ENCODE measurements at regions not wholly inside any gene's neighbourhood (a gene's known extent, or its start where the extent isn't known, plus 50 kb on each side); places are given as distances from the start of the nearest gene placed in this dataset.

DNA sequence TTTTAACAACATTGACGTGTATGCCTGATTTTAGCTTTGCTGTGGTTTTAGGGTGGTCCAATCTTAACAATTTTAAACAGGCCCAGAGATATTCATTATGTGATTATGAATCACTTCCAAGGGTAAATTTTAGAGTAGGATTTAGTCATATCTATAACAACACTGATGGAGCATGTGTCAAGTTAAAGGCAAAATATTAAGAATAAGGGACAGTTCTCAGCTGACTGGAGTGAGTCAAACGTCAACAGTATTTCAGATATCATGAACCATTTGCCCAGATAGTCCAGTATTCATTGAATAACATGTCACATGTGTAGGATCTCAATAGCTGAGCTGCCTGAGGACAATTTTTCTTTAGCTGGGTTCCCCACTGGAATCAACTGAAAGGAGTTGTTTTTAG is 61.3 kb upstream of the VCX2 start:
- no peak for DNase-seq (ENCODE audit: low spot score)

DNA sequence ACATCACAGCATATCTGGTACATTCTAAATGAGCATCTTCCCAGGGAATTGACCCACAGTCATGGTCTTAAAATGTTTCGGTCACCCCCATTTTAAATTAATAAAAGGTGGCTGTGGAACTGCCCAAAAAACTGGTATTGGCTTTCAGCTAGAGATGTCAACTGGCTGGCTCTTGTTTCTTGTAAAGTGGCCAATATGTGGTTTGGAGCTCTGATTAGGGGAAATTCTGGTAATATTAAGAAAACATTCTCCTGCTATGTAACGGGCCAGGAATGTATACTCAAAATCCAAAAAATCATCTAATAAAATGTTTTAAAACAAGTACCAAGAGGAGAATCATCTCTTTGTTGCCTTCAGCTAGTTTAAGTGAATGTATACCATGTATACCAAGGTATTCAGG is 62.0 kb upstream of the VCX2 start:
- no peak for DNase-seq (ENCODE audit: low spot score)

DNA sequence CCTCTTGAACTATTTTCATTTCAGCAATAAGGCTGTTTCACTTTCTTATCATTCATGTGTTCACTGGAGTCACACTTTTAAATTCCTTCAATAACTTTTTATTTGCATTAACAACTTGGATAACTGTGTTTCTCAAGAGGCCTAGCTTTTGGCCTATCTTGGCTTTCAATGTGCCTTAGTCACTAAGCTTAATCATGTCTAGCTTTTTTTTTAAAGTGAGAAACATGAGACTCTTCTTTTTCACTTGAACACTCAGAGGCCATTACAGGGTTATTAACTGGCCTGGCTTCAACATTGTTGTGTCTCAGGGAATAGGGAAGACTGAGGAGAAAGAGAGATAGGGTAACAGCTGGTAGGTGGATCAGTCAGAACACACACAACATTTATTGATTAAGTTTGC is 64.0 kb upstream of the VCX2 start:
- DNase-seq (ENCODE audit: low spot score) = no peak

DNA sequence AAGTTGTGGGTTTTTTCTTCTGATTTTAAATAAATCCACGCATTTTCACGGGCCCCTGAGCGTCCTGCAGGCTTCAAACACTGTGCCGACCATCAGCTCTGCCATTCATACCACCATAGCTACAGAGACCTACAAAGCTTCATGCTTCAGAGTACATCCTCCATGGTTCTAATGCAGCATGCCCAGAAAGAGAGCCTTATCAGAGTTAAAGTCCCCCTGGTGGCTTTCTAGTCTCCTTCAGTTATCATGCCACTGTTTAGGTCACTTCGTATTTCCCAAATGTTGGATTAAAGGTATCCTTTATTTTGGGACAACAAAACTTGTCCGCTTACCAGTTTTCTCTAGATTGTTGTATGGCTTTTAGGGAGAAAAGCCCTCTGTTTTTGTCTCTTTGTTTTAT is 66.7 kb upstream of the VCX2 start:
- no peak for DNase-seq (ENCODE audit: low spot score)

DNA sequence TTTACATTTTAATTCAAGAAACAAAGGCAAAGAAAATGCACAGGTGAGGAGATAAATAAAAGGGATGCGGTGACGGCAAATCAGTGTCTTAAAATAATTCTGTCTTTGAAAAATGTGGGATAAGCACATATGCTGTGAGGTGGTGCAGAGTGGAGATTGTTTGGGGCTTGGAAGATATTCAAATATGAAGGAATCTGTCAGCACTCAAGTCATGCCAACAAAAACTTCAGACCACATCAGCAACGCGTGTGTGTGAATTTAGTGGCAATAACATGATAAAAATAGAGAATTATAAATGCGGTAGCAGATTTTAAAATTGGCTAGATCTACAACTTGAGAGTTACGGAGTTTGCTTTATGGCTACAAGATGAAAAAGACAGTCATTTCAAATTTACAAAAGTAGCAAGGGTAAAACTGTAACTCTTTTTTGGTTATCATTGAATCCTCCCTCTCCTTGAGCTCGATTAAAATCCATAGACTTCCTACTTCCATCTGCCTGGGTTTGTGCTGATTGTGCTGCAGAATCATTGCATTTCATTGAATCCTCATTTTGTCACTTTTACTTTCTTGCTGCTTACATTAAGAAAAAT is 71.5 kb upstream of the VCX2 start:
- DNase-seq (ENCODE audit: low spot score) = no peak

DNA sequence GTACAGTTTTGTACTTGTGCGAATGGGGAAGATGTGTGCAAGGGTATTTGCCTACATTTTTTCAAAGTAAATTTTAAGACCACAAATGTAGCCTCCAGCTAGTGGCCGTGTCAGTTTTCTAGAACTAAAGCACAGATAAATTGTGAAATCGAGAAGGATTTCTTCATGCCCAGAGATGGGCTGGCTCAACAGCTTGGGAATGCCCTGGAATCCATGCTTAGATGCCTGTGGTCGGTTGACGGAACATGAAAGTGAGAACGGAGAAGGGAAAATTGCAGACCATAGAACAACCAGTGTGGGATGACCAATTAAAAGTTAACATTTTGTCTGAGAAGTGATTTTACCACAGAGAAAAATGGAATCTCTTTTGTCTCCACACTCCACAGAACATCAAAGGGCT is 73.2 kb upstream of the VCX2 start:
- DNase-seq (ENCODE audit: low spot score) = no peak

DNA sequence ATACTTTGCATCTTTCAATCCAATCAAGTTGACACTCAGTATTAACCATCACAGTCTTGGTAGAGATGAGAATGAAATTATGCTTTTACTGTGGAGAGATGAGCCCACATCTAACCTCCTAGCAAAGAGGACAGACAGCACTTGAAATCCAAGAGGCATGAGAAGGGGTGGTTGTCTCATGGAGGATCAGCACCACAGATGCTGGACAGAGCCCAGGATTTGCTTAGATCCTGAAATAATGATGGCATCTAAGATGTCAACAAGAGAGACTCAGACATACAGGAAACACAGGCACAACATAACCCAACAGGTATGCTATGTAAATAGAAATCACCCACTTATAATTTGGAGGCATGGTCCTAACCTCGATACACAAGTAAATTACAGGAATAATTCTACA is 74.3 kb upstream of the VCX2 start:
- DNase-seq (ENCODE audit: low spot score) = no peak

DNA sequence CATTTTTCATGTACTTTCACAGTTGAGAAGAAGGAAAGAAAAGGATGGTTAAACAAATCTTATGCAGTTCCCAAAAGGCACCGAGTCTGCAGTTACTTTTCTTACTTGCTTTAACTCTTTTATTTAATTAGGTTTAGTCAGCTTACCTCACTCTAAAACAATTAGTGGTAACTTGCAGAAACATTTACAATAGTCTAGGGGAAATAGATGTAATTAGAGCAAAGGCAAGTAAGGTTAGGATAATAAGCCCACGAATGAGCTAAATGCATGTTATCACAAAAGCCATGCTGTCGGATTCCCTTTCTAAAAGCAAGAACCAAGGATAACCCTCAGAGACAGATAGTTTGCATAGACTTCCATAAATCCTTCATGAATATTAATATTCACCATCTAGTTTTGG is 82.0 kb upstream of the VCX2 start:
- DNase-seq (ENCODE audit: low spot score) = no peak

DNA sequence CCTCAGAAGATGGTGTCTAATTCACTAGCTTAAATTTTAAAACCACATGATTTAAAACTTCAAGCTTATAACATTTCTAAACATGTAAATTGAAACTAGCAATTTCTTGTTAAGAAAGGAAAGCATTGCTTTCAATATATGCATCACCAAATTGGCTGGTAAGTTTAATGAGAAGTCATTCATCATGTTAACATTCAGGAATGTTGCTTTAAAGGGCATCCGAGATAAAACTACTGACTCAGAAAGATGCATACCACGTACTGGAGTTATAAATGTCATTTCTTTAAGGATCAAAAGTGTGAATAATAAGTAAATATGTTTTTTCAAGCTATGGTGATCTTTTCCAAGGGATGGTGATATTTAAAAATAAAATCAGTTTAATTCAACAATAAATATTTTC is 83.3 kb upstream of the VCX2 start:
- DNase-seq (ENCODE audit: low spot score) = no peak

DNA sequence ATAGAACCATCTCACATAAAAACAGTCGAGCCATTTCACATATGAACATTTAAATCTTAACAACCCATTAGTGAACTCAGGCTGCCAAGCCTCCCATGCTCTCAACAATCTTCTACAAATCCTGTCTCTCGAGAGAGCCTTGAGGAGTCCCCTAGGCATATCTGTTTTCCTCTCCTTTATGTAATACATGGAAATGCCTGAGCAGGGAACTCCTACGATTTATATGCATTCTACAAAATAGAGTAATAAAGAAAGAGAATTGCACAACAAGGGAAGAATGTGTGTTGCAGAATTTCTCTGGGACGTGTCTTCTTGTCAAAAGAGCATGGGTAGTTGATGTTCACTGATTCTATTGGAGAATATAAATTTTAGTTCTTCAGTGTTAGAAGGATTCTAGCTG is 101.8 kb upstream of the VCX2 start:
- DNase-seq (ENCODE audit: low spot score) = no peak

DNA sequence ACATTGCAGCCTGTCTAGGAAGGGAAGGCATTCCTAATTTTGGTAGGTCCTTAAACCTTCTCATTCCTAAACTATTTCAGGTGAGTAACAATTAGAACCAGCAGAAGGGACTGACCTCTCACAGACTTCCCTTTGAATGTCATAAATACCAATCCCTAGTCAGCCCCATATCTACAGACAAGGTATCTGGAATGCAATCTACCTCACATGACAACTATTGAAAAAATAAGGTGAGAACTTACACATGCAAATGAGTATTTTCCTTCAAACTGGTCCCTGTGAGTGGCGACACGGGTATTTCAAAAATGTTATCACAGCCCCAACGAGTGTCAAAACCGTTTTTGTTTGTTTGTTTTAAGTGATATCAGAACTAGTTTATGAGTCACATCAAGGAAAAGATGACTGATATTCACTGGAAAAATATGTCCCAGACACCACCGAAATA is 102.4 kb upstream of the VCX2 start:
- DNase-seq (ENCODE audit: low spot score) = no peak

DNA sequence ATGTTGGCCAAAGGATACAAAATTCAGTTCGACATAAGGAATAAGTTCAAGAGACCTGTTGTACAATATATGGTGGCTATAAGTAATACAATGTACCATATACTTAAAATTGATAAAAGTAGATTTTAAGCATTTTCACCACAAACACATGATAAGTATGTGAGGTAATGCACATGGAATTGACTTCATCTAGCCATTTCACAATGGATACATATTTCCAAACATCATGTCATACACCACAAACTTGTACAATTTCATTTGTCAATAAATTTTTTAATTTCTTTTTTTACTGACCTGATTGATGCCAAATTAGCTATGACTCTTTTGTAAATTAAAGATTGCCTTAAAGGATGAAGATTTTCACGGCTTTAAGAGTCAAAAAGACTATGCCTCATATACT is 103.1 kb upstream of the VCX2 start:
- no peak for DNase-seq (ENCODE audit: low spot score)

DNA sequence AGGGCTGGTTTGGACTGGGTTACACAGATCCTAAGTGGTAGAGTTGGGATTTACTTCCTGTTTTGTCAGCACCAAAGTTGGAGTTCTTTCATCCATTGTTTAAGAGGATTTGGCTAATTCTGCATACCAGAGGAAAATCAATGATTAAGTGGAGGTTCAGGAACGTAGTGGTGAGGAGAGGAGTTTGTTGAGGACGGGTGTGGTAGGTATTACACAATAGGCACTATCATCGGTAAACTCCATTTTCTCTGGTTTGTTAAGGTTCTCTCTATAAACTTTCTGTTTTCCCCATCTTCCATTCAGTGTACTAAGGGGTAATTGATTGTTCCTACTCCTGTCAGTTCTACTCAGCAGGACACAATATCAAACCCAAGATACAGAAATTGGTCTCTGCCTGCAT is 107.5 kb upstream of the VCX2 start:
- no peak for DNase-seq (ENCODE audit: low spot score)

DNA sequence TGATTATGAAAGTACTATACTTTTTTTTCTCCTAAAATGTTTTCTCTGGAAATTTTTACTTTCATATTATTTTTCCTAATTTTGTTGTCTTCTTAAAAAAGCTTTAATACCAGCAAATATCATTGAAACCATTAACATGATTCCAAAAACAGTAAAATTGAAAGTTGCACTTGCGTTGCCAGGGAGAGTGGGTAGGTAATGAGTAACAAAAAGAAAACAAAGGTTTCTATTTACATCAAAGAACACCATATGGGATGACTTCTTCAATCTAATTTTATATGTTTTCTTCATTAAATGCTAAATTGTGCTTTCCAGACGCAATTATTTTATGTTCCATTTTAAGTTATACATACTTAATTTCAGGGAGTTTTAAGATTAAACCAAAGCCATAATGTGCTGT is 108.3 kb upstream of the VCX2 start:
- DNase-seq (ENCODE audit: low spot score) = no peak

DNA sequence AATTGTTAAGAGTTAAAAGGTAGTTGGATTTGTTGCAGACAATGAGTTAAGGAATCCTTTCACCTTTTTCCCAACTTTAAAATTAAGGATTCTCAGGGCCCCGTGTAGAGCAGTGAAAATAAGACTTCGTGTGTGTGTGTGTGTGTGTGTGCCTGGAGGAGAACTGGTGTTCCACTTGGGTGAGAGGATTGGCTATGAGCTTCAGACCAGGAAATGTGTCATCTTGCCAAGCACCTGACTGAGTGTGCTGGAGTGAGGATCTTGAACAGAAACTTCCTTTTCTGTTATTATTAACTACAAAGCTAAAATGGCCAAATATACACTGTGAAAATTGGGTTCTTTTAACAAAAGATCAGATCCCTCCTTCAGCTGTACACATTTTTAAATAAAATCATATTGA is 113.1 kb upstream of the VCX2 start:
- DNase-seq (ENCODE audit: low spot score) = no peak

DNA sequence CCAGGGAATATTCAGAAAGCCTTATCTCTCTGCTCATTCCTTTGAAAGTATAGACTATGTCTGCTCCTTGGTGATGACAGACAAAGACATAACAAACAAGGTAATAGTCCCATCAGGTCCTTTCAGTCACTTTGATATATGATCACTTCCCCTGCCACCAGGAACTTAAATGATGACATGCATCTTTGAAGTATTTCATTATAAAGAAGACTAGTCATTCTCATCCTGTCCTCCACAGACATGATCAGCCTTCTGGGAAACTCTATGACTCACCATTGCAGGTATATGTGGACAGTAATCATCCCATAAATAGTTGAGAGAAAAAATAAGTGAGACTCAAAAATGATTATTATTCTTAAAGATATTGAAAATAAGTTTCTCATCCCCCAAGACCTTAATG is 117.5 kb upstream of the VCX2 start:
- DNase-seq (ENCODE audit: low spot score) = no peak

DNA sequence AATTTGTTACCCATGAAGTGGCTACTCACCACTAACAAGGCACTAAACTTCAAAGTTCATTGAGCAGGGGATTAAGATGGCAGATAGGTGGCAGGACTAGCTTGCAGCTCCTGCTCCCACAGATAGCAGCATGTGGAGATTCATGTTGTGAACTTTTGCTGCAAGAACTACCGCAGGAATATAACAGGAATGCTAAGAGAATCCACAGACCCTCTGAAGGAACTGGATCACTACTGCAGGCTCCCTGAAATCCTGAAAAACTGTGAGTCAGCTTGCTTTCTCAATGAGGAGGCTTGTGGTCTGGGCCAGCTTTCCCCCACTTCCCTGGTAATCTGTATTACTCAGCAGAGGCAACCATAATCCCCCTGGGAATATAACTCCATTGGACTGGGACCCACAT is 118.5 kb upstream of the VCX2 start:
- DNase-seq (ENCODE audit: low spot score) = no peak

DNA sequence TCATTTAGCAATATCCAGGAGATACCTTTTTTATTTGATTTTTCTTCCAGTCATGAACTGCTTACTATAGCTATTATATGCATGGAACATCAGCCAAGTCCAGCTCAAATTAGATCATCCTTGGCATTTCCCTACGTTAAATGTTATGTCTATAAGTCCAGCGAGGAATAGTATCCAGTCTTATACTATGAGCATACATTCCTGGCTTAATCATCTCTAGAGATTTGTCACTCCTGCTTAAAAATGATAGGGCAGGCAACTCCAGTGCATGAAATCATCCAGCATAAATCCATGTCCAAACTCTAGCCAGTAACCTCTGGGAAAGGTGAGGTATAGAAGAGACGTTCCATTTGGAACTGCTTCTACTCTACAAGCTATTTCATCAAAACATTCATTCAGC is 126.7 kb upstream of the VCX2 start:
- no peak for DNase-seq (ENCODE audit: low spot score)

DNA sequence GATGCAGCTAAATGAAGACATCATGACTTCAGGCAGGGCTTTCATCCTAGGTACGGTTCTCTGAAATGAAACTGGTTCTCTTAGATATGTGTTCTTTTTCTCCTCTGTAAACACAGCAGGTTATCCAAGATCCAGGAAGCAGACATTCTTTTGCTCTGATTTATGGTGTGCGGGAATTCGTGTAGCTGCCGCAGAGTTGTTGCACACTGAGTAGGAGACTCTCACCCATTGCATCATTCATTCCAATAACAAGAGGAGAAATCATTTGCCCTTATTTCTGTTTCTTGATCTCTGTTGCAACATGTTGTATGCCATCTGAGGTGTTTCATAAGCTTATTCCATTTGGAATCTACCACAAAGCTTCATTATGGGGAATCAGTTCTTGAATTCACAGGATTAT is 133.6 kb upstream of the VCX2 start:
- DNase-seq (ENCODE audit: low spot score) = no peak

DNA sequence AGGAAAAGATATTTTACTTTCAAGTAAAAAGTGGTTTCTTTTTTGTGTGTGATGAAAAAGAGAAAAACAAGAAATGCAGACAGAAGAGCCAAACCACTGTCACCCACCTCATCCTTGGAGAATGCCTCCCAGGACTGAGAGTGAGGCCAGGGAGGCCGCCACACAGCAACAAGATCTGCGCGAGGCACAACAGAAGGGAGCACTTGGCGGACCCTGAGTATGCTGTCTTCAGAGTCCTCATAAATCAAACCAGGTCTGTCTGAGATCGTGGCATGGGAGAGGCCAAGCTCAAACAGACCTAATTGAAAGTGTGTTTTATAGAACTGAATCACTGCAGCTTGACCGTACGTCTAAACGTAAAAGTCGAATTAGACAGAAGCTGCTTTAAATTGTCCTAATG is 134.3 kb upstream of the VCX2 start:
- no peak for DNase-seq (ENCODE audit: low spot score)

DNA sequence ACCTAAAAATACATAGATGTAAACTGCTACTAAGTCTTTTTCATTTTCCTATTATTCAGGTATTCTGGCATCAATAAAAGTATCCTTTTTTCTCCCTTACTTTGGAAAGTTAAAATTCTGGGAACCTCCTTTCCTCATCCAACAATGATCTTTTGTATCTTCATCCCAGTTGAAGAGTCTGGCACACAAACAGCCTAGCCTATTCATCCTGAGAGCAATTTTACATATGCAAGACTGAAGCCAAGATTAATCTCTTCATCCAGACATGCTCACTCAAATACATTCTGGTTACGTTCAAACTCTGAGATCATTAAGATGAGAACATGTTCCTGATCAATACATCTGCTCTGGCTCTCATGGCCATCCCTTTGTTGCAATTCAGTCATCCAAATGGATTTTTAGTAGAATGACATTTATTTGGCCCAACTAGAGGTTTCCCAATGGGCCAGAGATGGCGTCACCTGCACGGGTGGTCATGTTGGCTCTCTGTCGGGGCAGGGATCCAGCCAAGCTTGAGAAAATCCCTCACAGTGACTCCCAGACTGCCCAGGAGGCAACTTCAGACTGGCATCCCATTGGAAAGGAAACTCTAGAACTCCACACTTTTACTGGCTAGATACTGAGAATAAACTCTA is 135.3 kb upstream of the VCX2 start:
- peak; percentile 61 for DNase-seq (ENCODE audit: low spot score)

DNA sequence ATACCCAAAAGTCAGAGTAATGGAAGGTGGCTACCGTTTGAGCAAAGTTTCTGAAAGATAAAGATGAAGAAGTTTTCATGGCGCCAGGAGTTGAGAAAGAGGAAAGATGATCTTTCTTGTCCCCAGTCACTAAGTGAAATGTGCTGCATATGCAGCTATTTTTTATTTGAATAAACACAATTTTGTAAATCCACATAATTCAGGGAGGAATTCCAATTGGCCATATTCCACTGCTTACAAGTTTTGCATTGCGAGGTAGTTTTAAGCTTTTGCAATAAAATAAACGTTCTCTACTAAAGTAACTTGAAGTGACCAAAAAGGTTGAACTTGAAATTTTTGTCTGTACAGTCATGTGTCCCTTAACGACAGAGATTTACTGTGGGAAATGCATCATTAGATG is 139.3 kb upstream of the VCX2 start:
- no peak for DNase-seq (ENCODE audit: low spot score)

DNA sequence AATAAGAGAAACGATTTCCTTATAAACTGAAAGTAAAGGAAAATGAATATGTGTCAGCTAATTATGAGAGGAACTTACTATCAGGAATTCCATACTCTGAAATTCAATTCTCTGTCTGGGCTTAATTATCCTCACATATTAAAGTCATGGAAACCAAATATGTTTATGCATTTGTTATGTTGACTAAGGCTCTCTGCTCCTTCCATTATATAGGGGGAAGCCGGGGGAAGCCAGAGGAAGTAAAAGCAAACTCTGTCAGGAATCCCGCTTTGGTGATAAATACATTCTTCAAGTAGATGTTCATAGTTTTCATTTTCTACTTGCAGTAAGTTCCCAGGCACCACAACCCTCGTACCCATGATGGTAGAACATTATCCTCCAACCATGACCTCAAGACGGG is 142.8 kb upstream of the VCX2 start:
- no peak for DNase-seq (ENCODE audit: low spot score)

DNA sequence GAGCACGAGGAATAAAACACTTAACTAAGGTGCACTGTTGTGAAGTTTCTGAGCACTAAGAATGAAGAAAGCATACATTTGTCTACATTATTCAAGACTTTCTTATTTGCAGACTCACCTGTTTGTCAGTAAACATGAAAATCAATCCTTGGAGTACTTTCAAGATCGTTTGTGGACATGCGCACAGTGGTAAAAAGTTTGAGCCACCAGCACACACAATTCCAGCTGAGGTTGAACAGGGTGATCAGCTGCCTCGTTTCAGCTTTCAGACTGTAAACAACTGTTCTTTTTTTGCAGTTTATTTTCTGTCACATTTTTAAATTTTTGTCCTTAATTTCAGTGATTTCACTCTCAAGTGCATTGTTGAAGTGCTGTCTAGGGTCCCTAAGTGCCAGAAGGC is 143.8 kb upstream of the VCX2 start:
- DNase-seq (ENCODE audit: low spot score) = no peak

DNA sequence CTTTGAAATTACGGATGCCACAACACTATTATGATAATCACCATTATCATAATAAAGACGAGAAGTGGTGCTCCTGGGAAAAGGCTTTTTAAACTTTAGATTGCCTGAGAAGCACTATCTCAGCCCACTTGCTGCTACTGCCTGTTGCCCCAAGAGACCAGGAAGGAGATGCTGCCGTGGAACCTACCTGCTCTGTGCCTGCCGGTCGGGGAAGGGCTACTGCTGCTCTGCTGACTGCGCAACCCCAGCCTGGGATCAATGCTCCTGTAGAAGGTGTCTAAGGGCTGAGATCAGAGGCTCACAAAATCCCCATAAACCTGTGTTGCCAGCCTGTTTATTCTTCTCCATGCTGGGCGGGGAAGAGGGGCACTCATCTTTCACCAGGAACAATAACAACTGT is 145.3 kb upstream of the VCX3B start:
- no peak for DNase-seq (ENCODE audit: low spot score)
